CD4-positive, alpha-beta T cell treated with Interleukin-21 for 1 hour (primary cell): ENCODE measurements at regions not wholly inside any gene's neighbourhood (a gene's known extent, or its start where the extent isn't known, plus 50 kb on each side); places are given as distances from the start of the nearest gene placed in this dataset.

ENCODE experiments used
- DNase-seq: peaks from one replicate; pipeline ENCODE4 v3.0.0-alpha.2; 2020

DNA sequence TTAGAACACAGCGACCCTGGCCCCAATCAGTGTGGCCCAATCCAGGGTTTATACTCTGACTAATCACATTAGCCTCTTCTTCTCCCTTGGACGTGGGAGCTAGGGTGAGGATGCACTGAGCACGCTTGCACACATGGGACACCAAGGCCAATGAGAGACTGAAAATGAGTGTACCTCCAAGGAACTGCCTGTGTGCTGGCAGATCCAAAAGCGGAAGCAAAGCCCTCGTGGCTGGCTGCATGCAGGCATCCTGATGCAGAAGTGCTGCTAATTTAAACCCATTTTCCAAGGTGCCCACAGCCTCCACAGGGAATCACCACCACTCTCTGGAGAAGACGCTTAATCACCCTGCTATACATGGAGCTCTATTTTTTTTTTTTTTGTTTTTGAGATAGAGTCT lies 375.3 kb upstream of the XYLT1 start:
- DNase-seq: no peak

GRCh38 chr16:17845031-17845430 lies 374.3 kb upstream of the XYLT1 start:
- DNase-seq: no peak

GRCh38 chr16:17843905-17844304 lies 373.1 kb upstream of the XYLT1 start:
- DNase-seq: no peak

GRCh38 chr16:17839907-17840306 lies 369.1 kb upstream of the XYLT1 start:
- DNase-seq: no peak

GRCh38 chr16:17839272-17839671 lies 368.5 kb upstream of the XYLT1 start:
- DNase-seq: no peak

DNA sequence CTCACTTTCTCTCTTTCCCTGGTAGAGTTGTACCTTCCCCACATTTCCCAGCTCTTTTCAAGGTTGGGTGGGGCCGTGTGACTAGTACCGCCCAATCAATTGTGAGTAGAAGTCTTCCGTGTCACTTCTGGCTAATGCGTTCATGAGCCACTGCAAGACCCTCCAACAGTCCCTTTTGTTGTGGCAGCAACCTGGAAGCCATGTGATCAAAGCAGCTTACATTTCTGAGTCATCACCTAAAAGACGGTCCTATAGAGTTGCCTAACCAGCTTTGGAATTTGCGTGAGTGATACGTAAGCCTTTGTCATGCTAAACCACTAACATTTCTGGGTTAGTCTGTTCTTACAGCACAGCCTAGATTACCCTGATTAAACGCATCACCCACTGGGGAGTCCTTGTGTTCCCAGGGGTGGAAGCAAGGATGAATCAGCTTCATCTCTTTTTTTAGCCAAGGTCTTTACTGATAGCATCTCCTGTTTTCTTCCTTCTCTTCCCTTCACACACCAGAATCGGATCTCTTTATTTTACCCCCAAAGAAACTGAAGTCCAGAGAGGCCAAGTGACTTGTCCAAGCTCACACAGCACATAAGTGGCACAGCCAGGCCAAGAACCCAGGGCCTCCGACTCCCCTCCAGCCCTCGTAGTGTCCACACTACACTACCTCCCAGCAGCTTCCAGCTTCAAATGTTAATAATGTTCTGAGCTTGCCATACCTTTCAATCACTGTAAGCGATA lies 366.3 kb upstream of the XYLT1 start:
- no peak for DNase-seq

GRCh38 chr16:17835118-17835876 lies 364.5 kb upstream of the XYLT1 start:
- DNase-seq: no peak

DNA sequence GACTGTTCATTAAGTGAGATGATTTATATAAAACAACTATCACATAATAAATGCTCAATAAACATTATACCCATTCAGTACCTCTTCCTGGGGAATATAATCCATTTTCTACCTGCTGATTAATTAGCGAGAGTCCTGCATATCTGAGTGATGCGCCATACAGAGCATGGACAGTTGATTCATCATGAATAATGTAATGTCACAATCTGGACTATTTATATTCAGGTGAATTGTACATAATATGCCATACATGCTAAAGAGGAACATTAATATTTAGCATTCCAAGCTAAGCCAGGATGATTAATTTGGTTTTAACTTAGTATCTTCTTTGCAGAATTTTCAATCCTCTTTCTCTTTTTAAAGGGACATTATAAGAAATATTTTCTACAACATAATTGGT lies 362.0 kb upstream of the XYLT1 start:
- no peak for DNase-seq

GRCh38 chr16:17831330-17831729 lies 360.6 kb upstream of the XYLT1 start:
- DNase-seq: no peak

DNA sequence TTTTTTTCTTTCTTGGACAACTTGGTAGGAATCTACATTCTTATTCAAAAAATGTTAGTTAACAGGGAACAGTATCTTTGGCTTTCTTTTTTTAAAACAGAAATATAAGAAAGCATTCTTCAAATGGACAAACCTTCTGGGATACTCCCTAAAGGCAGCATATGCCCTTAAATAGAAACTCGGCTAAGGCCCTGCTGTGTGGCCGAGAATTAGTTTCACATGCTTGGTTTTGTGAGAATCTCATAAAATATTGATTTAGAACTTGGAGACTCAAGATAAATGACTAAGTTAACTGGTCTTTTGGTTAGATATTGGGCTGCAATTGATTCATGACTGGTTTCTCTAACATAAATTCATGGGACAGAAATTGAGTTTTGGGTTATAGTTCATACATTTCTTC lies 359.9 kb upstream of the XYLT1 start:
- no peak for DNase-seq

DNA sequence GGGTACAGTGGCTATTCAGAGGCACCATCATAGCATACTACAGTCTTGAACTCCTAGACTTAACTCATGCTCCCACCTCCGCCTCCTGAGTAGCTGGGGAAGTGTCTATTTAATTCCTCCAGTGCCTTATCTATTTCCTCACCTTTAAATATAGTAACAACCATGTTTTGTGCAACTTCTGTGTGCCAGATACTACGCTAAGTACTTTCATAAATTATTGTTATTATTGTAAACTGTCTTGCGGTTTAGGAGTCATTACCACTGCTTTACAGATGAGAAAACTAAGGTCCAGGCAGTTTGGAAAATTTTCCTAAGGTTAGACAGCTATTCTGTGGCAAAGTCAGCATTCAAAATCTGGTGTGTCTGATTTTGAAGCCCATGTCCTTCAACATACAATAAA lies 359.1 kb upstream of the XYLT1 start:
- no peak for DNase-seq

GRCh38 chr16:17828012-17828411 lies 357.3 kb upstream of the XYLT1 start:
- DNase-seq: no peak

- no peak for DNase-seq
These were observed 356.6 kb upstream of the XYLT1 start for GRCh38 chr16:17827313-17827712.

- DNase-seq: no peak
These were observed 347.2 kb upstream of the XYLT1 start for GRCh38 chr16:17817943-17818342.

- no peak for DNase-seq
These were observed 346.5 kb upstream of the XYLT1 start for GRCh38 chr16:17817260-17817659.

DNA sequence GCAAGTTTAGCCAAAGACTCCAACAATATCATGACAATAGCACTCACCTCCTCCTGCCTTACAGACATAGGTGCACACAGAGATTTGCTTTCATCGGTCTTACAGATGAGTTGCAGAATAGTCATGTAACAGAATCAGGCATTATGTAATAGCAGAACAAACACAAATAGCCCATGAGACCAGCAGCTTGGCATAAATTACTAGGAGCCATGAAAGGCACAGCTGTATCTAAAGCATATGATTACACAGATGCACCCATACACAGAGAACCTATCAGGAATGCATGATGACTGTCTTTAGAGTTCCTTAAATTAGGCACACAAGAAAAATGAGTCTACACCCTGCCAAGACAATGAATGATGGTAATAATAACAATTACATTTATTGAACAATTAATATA lies 342.0 kb upstream of the XYLT1 start:
- DNase-seq: no peak

- DNase-seq: no peak
These were observed 334.1 kb upstream of the XYLT1 start for GRCh38 chr16:17804857-17805256.

- DNase-seq: no peak
These were observed 333.1 kb upstream of the XYLT1 start for GRCh38 chr16:17803625-17804410.

GRCh38 chr16:17802571-17802970 lies 331.8 kb upstream of the XYLT1 start:
- no peak for DNase-seq

GRCh38 chr16:17801068-17801467 lies 330.3 kb upstream of the XYLT1 start:
- no peak for DNase-seq

DNA sequence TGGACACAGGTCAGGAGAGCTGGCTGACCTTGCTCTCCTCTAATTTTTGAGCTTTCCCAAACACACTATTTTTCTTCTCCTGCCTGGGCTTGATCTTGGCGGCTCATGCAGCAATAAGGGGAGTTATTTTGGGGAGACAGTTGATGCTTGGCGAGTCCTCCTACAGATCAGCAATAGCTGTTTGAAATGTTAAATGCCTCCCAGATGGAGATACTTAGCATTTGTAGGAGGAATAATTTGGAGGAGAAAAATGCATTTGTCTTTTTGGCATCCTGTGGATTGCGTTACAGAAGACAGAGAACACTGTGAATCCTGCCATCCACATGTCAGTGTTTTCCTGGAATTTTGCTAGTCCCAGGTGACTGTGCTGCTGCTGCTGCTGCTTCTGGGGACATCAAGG lies 328.0 kb upstream of the XYLT1 start:
- DNase-seq: no peak

- DNase-seq: no peak
These were observed 322.6 kb upstream of the XYLT1 start for GRCh38 chr16:17793354-17793753.

DNA sequence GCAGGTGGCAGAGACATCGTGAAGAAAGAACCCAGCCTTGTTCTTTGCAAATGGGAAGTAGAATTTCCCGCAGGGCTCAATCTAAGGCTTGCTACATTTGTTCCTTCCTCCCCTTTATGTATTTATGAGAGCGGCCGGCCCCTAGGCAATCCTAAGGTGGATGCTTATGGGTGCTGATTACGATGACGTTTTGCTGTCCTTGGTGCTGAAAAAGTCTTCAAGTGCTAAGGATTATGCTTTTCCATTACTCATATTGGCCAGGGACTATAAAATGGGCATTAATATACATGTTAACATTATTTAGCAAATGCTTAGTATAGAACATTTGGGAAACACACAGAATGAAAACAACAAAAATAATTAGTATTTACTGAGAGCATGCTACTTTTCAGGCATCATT lies 313.3 kb upstream of the XYLT1 start:
- no peak for DNase-seq

- DNase-seq: no peak
These were observed 309.4 kb upstream of the XYLT1 start for GRCh38 chr16:17780181-17780580.
